Neural cell (in vitro differentiated cells): ENCODE measurements at regions not wholly inside any gene's neighbourhood (a gene's known extent, or its start where the extent isn't known, plus 50 kb on each side); places are given as distances from the start of the nearest gene placed in this dataset.

Experiments used
- H2AFZ ChIP-seq: fragments of 200-600, 300-800 bp; sonication (generic), shearing (Covaris generic); 2 replicates; pipeline ENCODE4 v1.6.0; 2014; ENCODE audit warnings: low read depth, mild to moderate bottlenecking, antibody characterized with exemption, low read length, moderate library complexity
- H3F3A ChIP-seq: fragments of 200-600 bp; shearing (Covaris generic); 2 replicates; pipeline ENCODE4 v1.6.1; 2016; ENCODE audit warnings: mild to moderate bottlenecking, moderate library complexity, mixed read lengths, antibody characterized with exemption, low read length; ENCODE audit not compliant: insufficient read depth, poor library complexity, severe bottlenecking
- H3K27ac ChIP-seq: fragments of 200-600, 300-800 bp; sonication (generic), shearing (Covaris generic); 2 replicates; pipeline ENCODE4 v1.5.1; 2014; ENCODE audit warnings: mild to moderate bottlenecking, low read length, moderate library complexity
- H3K27me3 ChIP-seq: fragments of 300-800, 200-600 bp; sonication (generic), shearing (Covaris generic); 2 replicates; pipeline ENCODE4 v1.6.0; 2014; ENCODE audit warnings: mild to moderate bottlenecking, low read depth, low read length, moderate library complexity; ENCODE audit not compliant: insufficient read depth
- H3K36me3 ChIP-seq: fragments of 300-800, 200-600 bp; sonication (generic), shearing (Covaris generic); 2 replicates; pipeline ENCODE4 v1.5.1; 2014; ENCODE audit warnings: mild to moderate bottlenecking, antibody characterized with exemption, low read length, moderate library complexity; ENCODE audit not compliant: insufficient read depth
- H3K4me2 ChIP-seq: fragments of 300-800, 200-600 bp; sonication (generic), shearing (Covaris generic); 2 replicates; pipeline ENCODE4 v1.6.0; 2014; ENCODE audit warnings: mild to moderate bottlenecking, low read length
- H3K4me3 ChIP-seq: fragments of 300-800, 200-600 bp; sonication (generic), shearing (Covaris generic); 2 replicates; pipeline ENCODE4 v1.5.1; 2014; ENCODE audit warnings: mild to moderate bottlenecking, low read length, moderate library complexity
- H3K79me2 ChIP-seq: fragments of 200-600 bp; shearing (Covaris generic); replicated peaks from 2 replicates; pipeline ENCODE4 v1.6.0; 2014; ENCODE audit warnings: mild to moderate bottlenecking, low read length, moderate library complexity; ENCODE audit not compliant: insufficient read depth
- H3K9ac ChIP-seq: fragments of 300-800, 200-600 bp; sonication (generic), shearing (Covaris generic); 2 replicates; pipeline ENCODE4 v1.6.1; 2016; ENCODE audit warnings: mild to moderate bottlenecking, low read length, mixed read lengths
- H3K9me2 ChIP-seq: fragments of 200-600 bp; shearing (Covaris generic); 2 replicates; pipeline ENCODE4 v1.6.1; 2016; ENCODE audit warnings: mild to moderate bottlenecking, low read length, mixed read lengths; ENCODE audit not compliant: insufficient read depth
- H3K9me3 ChIP-seq: fragments of 200-600, 300-800 bp; sonication (generic), shearing (Covaris generic); 2 replicates; pipeline ENCODE4 v1.6.1; 2016; ENCODE audit warnings: mild to moderate bottlenecking, mixed run types, low read length, moderate library complexity, mixed read lengths
- H4K20me1 ChIP-seq: fragments of 200-600 bp; shearing (Covaris generic); 2 replicates; pipeline ENCODE4 v1.6.1; 2016; ENCODE audit warnings: mild to moderate bottlenecking, mixed run types; ENCODE audit not compliant: insufficient read depth
- CTCF ChIP-seq: fragments of 450-650 bp; IDR thresholded peaks from 2 replicates; pipeline ENCODE4 v1.5.1; 2014; ENCODE audit warnings: antibody characterized with exemption, mild to moderate bottlenecking, moderate library complexity; ENCODE audit not compliant: poor library complexity, severe bottlenecking
- EP300 ChIP-seq: fragments of 450-650 bp; conservative IDR thresholded peaks from 2 replicates; pipeline ENCODE4 v1.6.1; 2014; ENCODE audit warnings: antibody characterized with exemption, mild to moderate bottlenecking, moderate library complexity; ENCODE audit not compliant: poor library complexity, severe bottlenecking
- EZH2 ChIP-seq: fragments of 200-600, 300-800 bp; shearing (Covaris generic), sonication (generic); IDR thresholded peaks from 2 replicates; pipeline ENCODE4 v1.6.1; 2014; ENCODE audit warnings: antibody characterized with exemption, low read length, borderline replicate concordance, mild to moderate bottlenecking; ENCODE audit not compliant: insufficient read depth, poor library complexity, severe bottlenecking
- MXI1 ChIP-seq: fragments of 450-650 bp; conservative IDR thresholded peaks from 2 replicates; pipeline ENCODE4 v1.6.1; 2014; ENCODE audit warnings: antibody characterized with exemption, mild to moderate bottlenecking; ENCODE audit not compliant: poor library complexity, severe bottlenecking
- POLR2AphosphoS5 ChIP-seq: IDR thresholded peaks from 2 replicates; pipeline ENCODE4 v1.6.1; 2012
- RAD21 ChIP-seq: fragments of 450-650 bp; conservative IDR thresholded peaks from 2 replicates; pipeline ENCODE4 v1.6.1; 2014; ENCODE audit warnings: antibody characterized with exemption, mild to moderate bottlenecking, moderate library complexity
- REST ChIP-seq: IDR thresholded peaks from 2 replicates; pipeline ENCODE4 v1.6.1; 2012; ENCODE audit warnings: borderline replicate concordance
- SMC3 ChIP-seq: fragments of 450-650 bp; conservative IDR thresholded peaks from 2 replicates; pipeline ENCODE4 v1.6.1; 2014; ENCODE audit warnings: antibody characterized with exemption, mild to moderate bottlenecking, moderate library complexity; ENCODE audit not compliant: poor library complexity
- TAF1 ChIP-seq: IDR thresholded peaks from 2 replicates; pipeline ENCODE4 v1.6.1; 2012; ENCODE audit warnings: low read depth

GRCh38 chr12:92557422-92557724 lies 145.4 kb upstream of the PLEKHG7 start:
- H3F3A ChIP-seq = no peaks in the 10 kb centered on the region
- H4K20me1 ChIP-seq = no peaks in the 10 kb centered on the region
- H3K27me3 ChIP-seq = no peaks in the 10 kb centered on the region
- H3K4me2 ChIP-seq = no peak overlapping the region
- no peaks in the 10 kb centered on the region for H3K9me3 ChIP-seq
- H3K27ac ChIP-seq = no peak overlapping the region
- H2AFZ ChIP-seq = no peak overlapping the region
- no peaks in the 10 kb centered on the region for H3K79me2 ChIP-seq
- TF ChIP-seq REST = no peak
- no peak for TF ChIP-seq CTCF
- TF ChIP-seq RAD21 = no peak
- TF ChIP-seq EP300 = no peak
- no peak for TF ChIP-seq SMC3
- TF ChIP-seq EZH2 = no peak
- no peak for TF ChIP-seq TAF1
- no peak for TF ChIP-seq POLR2AphosphoS5
- TF ChIP-seq MXI1 = no peak
- no peak overlapping the region for H3K4me3 ChIP-seq
- H3K36me3 ChIP-seq = no peaks in the 10 kb centered on the region
- H3K9me2 ChIP-seq = no peaks in the 10 kb centered on the region
- no peak overlapping the region for H3K9ac ChIP-seq

- Histone ChIP-seq H3F3A (no peaks in the 10 kb centered on the region), H3K79me2 (no peaks in the 10 kb centered on the region), H3K9me2 (no peaks in the 10 kb centered on the region), H3K4me3 (no peak overlapping the region), H3K4me2 (no peak overlapping the region), H3K36me3 (no peaks in the 10 kb centered on the region), H3K9me3 (no peaks in the 10 kb centered on the region), H3K9ac (no peak overlapping the region), H3K27ac (no peak overlapping the region), H3K27me3 (no peaks in the 10 kb centered on the region), H2AFZ (no peak overlapping the region), H4K20me1 (no peaks in the 10 kb centered on the region)
- no peak for TF ChIP-seq MXI1
- TF ChIP-seq POLR2AphosphoS5 = no peak
- TF ChIP-seq TAF1 = no peak
- TF ChIP-seq REST = no peak
- no peak for TF ChIP-seq EP300
- TF ChIP-seq RAD21 = no peak
- no peak for TF ChIP-seq SMC3
- no peak for TF ChIP-seq CTCF
- TF ChIP-seq EZH2 = no peak
These were observed 146.0 kb upstream of the PLEKHG7 start for GRCh38 chr12:92556637-92557421.
